ENCODE measurements at regions not wholly inside any gene's neighbourhood (a gene's known extent, or its start where the extent isn't known, plus 50 kb on each side); places are given as distances from the start of the nearest gene placed in this dataset.

DNA sequence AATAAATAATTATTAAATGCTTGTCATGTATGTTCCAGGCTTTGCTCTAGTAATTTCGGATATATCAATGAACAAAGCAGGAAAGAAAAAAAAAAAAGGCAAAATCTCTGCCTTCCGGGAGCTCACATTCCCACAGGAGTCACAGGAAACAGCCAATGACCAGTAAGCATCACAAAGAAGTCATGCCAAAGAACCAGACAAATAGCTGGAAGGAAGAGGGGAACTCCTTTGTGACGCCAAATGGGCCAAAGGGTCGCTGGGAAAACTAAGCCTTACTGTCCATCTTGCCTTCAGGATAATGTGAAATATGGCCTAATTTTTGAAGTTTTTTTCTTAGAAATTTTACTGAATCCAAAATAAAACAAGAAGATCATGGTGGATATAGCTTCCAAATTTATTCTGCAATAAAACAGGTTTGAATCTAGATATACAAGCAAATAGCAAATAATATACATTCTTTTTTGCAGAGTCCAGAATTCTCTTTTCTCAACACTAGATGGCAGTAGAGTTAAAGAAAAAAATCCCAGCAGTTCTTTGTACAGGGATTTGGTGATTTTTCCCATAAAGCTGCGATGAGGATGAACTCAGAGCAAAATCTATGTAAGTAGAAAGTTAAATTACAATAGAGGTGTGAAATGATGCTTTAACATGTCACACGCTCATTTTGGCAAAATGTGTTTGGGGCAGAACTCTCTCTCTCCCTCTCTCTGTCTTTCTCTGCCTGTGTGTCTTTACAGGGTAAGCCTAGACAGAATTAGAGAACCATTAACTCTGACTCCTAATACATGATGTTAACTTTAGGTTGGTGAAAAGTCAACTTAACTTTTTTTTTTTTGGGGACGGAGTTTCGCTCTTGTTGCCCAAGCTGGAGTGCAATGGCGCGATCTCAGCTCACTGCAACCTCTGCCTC, 60.0 kb upstream of the TUT7 start:
- H3K4me3 ChIP-seq (ENCODE audit: low read length): no peak overlapping the region
- no peaks in the 10 kb centered on the region for H3K27me3 ChIP-seq (ENCODE audit: insufficient read depth, low read depth, low read length)
- no peak overlapping the region for H3K9ac ChIP-seq (ENCODE audit: low read length)
- H4K20me1 ChIP-seq (ENCODE audit: insufficient read depth): no peaks in the 10 kb centered on the region
- H3K4me2 ChIP-seq (ENCODE audit: low read length): no peak overlapping the region
- TF ChIP-seq SMC3 (conservative IDR thresholded peaks at IDR 0.05; ENCODE audit: poor library complexity) (peak; percentile 81), RAD21 (conservative IDR thresholded peaks at IDR 0.05) (peak; percentile 79), MXI1 (conservative IDR thresholded peaks at IDR 0.05; ENCODE audit: poor library complexity, severe bottlenecking) (no peak), EP300 (conservative IDR thresholded peaks at IDR 0.05; ENCODE audit: poor library complexity, severe bottlenecking) (no peak)
- TF ChIP-seq, protein P1, sequence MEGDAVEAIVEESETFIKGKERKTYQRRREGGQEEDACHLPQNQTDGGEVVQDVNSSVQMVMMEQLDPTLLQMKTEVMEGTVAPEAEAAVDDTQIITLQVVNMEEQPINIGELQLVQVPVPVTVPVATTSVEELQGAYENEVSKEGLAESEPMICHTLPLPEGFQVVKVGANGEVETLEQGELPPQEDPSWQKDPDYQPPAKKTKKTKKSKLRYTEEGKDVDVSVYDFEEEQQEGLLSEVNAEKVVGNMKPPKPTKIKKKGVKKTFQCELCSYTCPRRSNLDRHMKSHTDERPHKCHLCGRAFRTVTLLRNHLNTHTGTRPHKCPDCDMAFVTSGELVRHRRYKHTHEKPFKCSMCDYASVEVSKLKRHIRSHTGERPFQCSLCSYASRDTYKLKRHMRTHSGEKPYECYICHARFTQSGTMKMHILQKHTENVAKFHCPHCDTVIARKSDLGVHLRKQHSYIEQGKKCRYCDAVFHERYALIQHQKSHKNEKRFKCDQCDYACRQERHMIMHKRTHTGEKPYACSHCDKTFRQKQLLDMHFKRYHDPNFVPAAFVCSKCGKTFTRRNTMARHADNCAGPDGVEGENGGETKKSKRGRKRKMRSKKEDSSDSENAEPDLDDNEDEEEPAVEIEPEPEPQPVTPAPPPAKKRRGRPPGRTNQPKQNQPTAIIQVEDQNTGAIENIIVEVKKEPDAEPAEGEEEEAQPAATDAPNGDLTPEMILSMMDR (IDR thresholded peaks at IDR 0.05; ENCODE audit: poor library complexity, severe bottlenecking): peak; percentile 81
- H3K9me2 ChIP-seq (ENCODE audit: insufficient read depth, low read length): no peaks in the 10 kb centered on the region
- H2AFZ ChIP-seq (ENCODE audit: low read depth, low read length): no peak overlapping the region
- no peaks in the 10 kb centered on the region for H3F3A ChIP-seq (ENCODE audit: insufficient read depth, low read length, poor library complexity, severe bottlenecking)
- no peaks in the 10 kb centered on the region for H3K36me3 ChIP-seq (ENCODE audit: insufficient read depth, low read length)
- no peaks in the 10 kb centered on the region for H3K9me3 ChIP-seq (ENCODE audit: low read length)
- no peak overlapping the region for H3K27ac ChIP-seq (ENCODE audit: low read length)
- H3K79me2 ChIP-seq (replicated peaks; ENCODE audit: insufficient read depth, low read length): no peaks in the 10 kb centered on the region

DNA sequence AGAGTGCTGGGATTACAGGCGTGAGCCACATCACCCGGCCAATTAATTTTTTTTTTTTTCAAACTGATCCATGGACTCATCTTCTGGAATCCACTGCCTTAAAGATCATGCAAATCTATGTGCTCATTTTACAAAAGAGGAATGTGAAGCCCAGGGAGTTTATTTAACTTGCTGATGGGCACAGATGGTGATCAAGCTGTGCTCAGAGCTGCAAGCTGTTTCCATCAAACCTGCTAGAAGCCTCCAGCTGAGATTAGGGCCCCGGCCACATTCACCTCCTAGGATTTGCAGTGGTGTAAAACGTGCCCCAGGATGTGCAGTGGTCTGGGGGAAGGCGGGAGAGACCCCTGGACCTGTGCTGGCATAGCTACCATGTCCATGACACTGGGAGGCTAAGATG, 56.1 kb upstream of the TUT7 start:
- no peaks in the 10 kb centered on the region for H3K27me3 ChIP-seq (ENCODE audit: insufficient read depth, low read depth, low read length)
- no peaks in the 10 kb centered on the region for H3K36me3 ChIP-seq (ENCODE audit: insufficient read depth, low read length)
- H3F3A ChIP-seq (ENCODE audit: insufficient read depth, low read length, poor library complexity, severe bottlenecking): no peaks in the 10 kb centered on the region
- H3K4me2 ChIP-seq (ENCODE audit: low read length): no peak overlapping the region
- no peaks in the 10 kb centered on the region for H3K9me2 ChIP-seq (ENCODE audit: insufficient read depth, low read length)
- H3K9ac ChIP-seq (ENCODE audit: low read length): no peak overlapping the region
- no peaks in the 10 kb centered on the region for H4K20me1 ChIP-seq (ENCODE audit: insufficient read depth)
- no peak overlapping the region for H3K27ac ChIP-seq (ENCODE audit: low read length)
- no peak overlapping the region for H3K4me3 ChIP-seq (ENCODE audit: low read length)
- H2AFZ ChIP-seq (ENCODE audit: low read depth, low read length): no peak overlapping the region
- H3K9me3 ChIP-seq (ENCODE audit: low read length): no peaks in the 10 kb centered on the region
- no peak for TF ChIP-seq POLR2AphosphoS5 (IDR thresholded peaks at IDR 0.05)
- no peak for TF ChIP-seq EZH2 (IDR thresholded peaks at IDR 0.05; ENCODE audit: borderline replicate concordance, insufficient read depth, low read length, poor library complexity, severe bottlenecking)
- no peak for TF ChIP-seq RAD21 (conservative IDR thresholded peaks at IDR 0.05)
- TF ChIP-seq SMC3 (conservative IDR thresholded peaks at IDR 0.05; ENCODE audit: poor library complexity): no peak
- TF ChIP-seq MXI1 (conservative IDR thresholded peaks at IDR 0.05; ENCODE audit: poor library complexity, severe bottlenecking): no peak
- TF ChIP-seq, protein P1 (IDR thresholded peaks at IDR 0.05; ENCODE audit: poor library complexity, severe bottlenecking): no peak
- no peak for TF ChIP-seq EP300 (conservative IDR thresholded peaks at IDR 0.05; ENCODE audit: poor library complexity, severe bottlenecking)
- no peak for TF ChIP-seq TAF1 (IDR thresholded peaks at IDR 0.05; ENCODE audit: low read depth)
- no peak for TF ChIP-seq REST (IDR thresholded peaks at IDR 0.05; ENCODE audit: borderline replicate concordance)
- no peaks in the 10 kb centered on the region for H3K79me2 ChIP-seq (replicated peaks; ENCODE audit: insufficient read depth, low read length)

Measured in neural cell (in vitro differentiated cells).